AG09309 (cell line): ENCODE measurements at regions not wholly inside any gene's neighbourhood (a gene's known extent, or its start where the extent isn't known, plus 50 kb on each side); places are given as distances from the start of the nearest gene placed in this dataset.

ENCODE experiments used
- DNase-seq: peaks from one replicate; pipeline ENCODE4 v3.0.0-alpha.2; 2010; ENCODE audit warnings: low read depth
- H3K4me3 ChIP-seq: 2 replicates; pipeline ENCODE4 v1.5.1; 2011; ENCODE audit warnings: mild to moderate bottlenecking, low read depth, low read length, moderate library complexity; ENCODE audit not compliant: control insufficient read depth
- TF ChIP-seq, protein P1 (sequence below): IDR thresholded peaks from 2 replicates; pipeline ENCODE4 v1.5.1; 2011; ENCODE audit warnings: mild to moderate bottlenecking, low read depth, low read length, inconsistent platforms; ENCODE audit not compliant: insufficient read depth, control insufficient read depth; ENCODE audit errors: missing control alignments

DNA sequence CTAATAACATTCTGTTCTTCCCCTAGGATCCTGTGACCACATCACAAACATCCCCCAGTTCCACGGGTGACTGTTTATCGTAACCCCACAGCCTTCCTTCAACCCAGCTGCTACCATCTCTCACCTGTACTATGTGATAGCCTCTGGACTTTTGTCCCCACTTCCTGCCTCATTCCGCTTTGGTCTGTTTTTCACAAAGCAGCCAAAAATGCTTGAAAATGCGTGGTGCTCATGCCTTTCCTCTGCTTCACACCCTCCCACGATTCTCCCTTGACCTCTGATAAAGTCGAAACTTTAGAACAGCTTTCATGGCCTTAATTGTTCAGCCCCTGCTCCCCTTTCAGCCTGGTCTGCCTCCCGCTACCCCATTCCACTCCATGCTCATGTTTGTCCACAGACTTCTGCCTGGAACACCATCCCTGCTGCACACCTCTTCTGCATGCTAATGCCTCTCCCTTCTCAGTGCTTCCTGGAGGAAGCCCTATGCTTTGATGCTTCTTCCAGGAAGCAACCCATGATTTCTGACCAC is 165.6 kb downstream of the PLPP3 start:
- H3K4me3 ChIP-seq = no peak overlapping the region
- TF ChIP-seq, protein P1, sequence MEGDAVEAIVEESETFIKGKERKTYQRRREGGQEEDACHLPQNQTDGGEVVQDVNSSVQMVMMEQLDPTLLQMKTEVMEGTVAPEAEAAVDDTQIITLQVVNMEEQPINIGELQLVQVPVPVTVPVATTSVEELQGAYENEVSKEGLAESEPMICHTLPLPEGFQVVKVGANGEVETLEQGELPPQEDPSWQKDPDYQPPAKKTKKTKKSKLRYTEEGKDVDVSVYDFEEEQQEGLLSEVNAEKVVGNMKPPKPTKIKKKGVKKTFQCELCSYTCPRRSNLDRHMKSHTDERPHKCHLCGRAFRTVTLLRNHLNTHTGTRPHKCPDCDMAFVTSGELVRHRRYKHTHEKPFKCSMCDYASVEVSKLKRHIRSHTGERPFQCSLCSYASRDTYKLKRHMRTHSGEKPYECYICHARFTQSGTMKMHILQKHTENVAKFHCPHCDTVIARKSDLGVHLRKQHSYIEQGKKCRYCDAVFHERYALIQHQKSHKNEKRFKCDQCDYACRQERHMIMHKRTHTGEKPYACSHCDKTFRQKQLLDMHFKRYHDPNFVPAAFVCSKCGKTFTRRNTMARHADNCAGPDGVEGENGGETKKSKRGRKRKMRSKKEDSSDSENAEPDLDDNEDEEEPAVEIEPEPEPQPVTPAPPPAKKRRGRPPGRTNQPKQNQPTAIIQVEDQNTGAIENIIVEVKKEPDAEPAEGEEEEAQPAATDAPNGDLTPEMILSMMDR = no peak
- no peak for DNase-seq

DNA sequence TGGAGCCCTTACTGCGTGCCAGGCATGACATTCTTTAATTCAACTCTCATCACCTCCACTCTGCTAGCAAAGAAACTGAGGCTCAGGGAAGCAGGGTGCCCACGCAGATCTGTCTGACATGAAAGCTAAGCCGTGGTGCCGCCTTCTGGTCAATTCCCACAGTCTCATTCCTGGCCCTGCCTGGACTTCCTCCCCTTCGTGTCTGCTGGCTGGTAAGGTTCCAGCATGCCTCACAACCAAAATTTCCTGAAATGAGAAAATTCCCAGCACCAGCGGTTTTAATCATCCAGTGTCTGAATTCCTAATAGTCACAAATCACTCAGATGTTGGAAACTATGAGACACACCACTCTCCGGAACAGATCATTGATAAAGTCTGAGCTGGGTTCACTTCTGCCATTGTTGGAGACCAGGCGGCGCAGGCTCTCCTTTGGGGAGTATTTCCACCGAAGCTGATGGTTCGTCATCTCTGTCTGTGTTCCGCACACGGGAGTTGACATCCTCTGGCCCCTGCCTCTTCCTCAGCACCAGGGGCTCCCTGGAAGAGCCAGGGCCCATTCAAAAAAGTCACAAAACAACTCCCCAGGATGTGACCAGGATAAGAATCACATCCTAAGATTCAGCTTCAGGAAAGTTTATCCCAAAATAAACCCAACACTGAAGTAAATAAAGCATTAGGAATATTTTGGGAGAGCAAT is 167.7 kb downstream of the PLPP3 start:
- TF ChIP-seq, protein P1 = peak; percentile 63
- no peak overlapping the region for H3K4me3 ChIP-seq
- peak; percentile 64 for DNase-seq

DNA sequence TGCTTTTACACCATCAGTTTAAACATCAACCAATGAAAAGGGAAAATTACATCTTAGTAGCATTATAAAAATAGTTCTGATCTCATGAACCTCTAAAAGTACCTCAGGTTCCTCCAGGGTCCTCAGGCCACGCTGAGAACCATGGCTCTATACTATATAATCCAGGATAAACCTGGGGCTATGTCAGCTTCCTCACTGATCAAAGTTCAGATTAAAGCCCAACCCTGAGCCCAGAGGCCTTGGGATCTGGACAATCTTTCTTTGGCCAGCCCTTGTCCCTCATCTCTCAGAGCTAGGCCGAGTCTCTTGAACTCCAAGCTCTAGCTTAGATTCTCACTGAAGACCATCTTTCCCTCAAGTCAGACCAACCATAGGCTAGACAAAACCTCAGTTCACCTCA is 168.3 kb downstream of the PLPP3 start:
- DNase-seq = no peak
- TF ChIP-seq, protein P1 = no peak

DNA sequence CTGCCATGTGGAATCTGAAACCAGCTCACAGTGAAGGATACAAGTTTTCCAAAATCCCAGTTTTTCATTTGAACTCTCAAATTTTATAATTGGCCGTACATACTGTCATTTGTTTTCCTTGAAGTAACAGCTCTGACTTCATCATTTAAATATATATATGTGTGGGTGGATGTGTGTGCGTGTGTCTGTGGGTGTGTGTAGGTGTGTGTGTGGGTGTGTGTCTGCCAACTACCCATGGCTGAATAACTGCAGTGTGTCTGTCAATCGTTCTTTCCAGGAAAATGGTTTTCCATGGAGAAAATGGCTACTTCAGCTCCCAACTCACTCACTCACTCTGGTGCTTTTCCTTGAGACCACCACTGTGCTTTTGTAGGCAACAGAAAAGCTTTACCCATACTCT is 169.0 kb downstream of the PLPP3 start:
- no peak for DNase-seq
- TF ChIP-seq, protein P1 = no peak
- H3K4me3 ChIP-seq = no peak overlapping the region

More for the DNA sequence above, 168.3 kb downstream of the PLPP3 start:
- H3K4me3 ChIP-seq = no peak overlapping the region

DNA sequence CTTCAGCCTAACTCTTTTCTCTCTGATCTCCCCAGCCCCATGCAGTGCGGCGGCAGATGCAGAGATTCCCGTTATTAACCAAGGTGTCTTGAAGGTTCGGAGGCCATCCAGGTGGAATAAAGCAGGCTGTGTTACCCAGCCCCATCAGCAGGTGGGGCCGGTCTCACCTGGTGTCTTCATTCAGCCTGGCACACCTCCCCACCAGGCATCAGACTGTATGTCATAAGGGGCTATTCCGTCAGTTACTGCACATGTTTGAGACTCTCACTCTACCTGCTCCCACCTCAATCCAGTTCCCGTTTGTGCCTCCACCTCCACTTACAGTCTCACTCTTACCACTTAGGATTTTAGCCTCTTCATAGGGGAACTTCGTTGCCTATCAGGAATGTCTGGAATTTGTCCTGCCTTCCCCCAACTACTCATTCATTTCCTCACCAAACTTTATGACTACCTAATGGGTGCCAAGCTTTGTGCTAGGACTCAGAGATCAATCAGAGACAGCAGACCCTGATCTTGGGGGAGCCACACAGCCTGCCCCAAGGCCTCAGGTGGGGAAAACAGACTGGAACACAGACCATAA is 170.2 kb downstream of the PLPP3 start:
- no peak overlapping the region for H3K4me3 ChIP-seq
- DNase-seq = no peak
- TF ChIP-seq, protein P1 = no peak

DNA sequence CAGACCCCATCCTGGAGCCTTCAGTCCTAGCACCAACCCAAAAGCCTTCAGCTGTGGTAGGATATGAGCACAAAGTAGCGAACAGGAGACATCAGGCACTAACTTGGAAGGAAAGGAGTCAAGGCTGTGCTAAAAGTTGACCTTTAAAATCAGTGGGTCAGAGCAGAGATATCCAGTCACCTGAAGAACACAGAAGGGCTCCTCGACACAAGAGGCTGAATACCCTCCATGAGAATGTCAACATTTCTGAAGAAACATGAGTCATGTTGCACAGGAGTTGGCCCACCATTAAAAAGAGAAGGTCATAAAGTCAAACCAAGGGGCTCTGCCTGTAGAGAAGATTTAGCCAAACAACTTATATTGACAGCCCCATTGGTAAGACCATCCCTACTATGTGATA is 172.5 kb downstream of the PLPP3 start:
- TF ChIP-seq, protein P1 = no peak
- H3K4me3 ChIP-seq = no peak overlapping the region
- DNase-seq = no peak
